ENCODE measurements at regions not wholly inside any gene's neighbourhood (a gene's known extent, or its start where the extent isn't known, plus 50 kb on each side); places are given as distances from the start of the nearest gene placed in this dataset.

GRCh38 chr2:234716271-234716670 lies 219.4 kb upstream of the ARL4C start:
- TF ChIP-seq CTCF (conservative IDR thresholded peaks at IDR 0.05; ENCODE audit: low read length) = no peak
- no peak for TF ChIP-seq EZH2phosphoT487 (IDR thresholded peaks at IDR 0.05; ENCODE audit: borderline replicate concordance)

Data from Loucy (cell line).